GM18508 (cell line): ENCODE measurements at regions not wholly inside any gene's neighbourhood (a gene's known extent, or its start where the extent isn't known, plus 50 kb on each side); places are given as distances from the start of the nearest gene placed in this dataset.

Source experiments
- ATAC-seq: cut with Tn5 transposase; IDR thresholded peaks from one replicate; pipeline ENCODE4 v1.9.1; 2021; ENCODE audit warnings: moderate number of reproducible peaks; ENCODE audit not compliant: insufficient read depth, unreplicated experiment

DNA sequence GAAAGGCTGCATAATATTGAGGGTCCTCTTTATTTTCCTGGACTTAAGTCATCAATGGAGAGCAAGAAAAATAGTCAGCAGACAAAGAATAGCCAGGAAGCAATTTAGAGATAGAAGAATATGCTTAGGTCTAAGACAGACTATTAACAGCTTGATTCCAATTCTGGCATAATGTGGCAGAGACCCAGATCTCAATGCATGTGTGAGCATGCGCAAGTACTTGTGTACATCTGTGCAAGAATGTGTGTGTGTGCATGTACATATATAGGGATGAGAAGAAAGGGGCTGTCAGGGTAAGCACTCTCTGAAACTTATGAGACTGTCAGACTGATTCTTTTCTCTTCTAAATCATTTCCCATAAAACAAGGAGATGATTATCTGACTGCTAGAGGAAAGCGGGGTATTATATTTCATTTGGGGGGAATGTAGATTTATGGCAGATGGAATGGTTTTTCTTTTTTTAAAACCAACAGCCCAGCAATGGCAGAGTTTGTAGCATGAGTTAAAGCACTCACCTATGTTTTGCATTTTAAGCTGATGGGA is 381.3 kb upstream of the SPRED2 start:
- ATAC-seq, result no peak

DNA sequence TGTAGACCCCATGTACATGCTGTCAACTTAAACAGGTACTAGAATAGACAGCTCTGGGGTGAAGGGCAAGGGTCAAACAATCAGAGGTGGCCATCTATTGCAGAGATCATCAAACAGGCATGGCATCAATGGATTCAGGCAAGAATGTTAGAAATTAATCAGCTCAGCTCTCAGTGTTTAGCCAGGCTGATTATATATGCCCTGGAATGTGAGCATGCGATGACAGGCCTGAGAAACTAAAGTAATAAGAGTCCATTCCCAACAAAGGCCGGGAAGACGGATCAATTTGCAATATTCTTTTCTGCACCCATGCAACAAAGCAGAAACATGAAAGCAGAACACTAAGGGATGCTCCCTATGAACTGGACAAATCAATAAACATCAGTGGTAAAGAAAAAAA is 380.5 kb upstream of the SPRED2 start:
- no peak for ATAC-seq

DNA sequence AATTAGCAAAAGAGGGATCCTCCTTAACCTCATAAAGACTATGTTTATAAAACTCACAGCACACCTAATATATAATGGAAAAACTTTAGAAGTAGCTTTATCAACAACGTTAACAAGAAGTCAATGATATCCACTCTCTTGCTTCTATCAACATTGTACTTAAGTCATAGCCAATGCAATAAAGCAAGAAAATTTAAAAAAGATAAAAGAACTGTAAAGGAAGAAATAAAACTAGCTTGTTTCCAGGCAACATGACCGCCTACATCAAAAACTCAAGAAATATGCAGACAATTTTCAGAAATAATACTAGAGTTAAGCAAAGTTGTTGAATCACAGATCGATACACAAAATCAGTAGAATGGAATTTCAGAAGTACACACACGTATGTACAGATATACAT is 375.5 kb upstream of the SPRED2 start:
- ATAC-seq, result no peak

DNA sequence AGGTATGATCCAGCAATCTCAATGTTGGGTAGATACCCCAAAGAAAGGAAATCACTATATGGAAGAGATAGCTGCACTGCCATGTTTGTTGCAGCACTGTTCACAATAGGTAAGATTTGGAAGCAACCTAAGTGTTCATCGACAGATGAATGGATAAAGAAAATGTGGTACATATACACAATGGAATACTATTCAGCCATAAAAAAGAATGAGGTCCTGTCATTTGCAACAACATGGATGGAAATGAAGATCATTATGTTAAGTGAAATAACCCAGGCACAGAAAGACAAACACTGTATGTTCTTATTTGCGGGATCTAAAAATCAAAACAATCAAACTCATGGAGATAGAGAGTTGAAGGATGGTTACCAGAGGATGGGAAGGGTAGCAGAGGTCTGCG is 372.4 kb upstream of the SPRED2 start:
- no peak for ATAC-seq

DNA sequence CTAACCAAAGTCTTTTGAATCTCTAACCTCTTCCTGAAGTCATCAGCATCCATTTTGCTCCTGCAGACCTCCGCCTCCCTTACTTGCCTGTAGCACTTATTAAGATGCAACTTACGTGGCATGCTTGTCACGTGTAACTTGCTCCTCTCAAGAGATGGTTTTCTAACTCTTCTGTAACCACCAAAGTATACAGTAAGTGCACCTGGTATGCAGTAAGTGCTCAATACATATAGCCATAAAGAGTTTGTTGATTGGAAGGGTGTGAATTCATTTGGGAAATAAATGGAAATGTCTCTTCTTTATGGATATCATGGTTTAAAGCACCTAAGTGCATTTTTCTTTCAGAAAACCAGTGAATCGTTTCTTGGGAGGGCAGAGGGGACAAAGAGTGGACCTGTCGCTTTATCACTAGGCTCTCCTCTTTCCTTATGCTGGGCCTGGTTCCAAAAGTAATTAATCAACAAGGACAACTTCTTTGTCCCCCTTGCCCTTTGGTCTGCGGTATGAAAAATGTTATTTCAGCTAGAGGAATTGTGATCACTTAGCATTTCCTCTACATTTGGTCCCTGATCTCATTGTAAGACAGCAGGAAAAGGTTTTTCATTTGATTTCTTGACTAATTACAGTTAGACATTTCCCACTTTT is 370.0 kb upstream of the SPRED2 start:
- no peak for ATAC-seq

DNA sequence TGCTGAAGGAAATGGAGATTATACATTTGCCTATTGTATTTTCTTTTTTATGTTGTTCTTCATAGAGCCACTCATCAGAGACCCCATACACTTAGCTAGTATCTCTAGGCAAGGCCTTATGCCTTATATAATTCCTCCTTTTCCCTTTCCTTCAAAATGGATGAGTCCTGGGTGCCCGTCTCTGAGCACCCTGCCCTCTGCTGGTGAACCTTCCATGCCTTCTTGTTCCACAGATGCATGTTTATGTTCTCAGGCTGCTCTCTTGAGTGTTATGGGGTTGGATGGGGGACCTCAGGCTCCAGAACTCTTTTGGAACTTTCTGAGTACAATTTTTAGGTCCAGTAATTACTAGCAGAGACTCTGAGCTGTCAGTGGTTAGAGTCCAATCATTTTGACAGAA is 368.6 kb upstream of the SPRED2 start:
- no peak for ATAC-seq

DNA sequence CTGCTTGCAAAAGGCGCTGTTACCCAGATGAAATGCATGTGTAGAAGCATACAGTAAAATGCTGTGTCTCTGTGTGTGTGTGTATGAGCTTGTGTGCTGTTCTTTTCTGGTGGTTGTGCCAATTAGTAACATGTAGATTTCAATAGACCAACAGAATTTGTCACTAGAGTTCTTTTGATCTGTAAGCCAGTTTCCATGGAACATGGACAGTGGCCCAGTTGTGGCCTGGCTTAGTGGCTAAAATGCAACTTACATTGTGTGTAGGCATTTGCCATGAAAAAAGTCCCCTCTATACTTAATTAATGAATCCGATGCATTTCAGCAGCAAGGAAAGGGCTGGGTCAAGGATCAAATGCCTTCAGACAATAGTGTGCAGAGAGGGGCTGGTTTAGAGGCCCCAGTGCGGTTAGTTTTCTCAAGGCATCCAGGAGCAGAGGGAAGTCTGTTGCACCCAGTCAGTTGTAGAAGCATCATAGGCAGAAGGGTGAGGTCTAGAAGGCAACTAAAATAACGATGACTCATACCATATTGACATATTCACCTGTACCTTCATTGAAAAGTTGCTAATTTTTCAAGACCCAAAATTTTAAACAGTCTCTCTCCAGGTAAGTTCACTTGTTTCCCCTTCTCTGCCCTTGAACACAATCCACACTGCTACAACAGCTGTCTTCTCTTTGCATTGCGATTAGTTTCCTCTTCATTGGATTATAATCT is 366.9 kb upstream of the SPRED2 start:
- no peak for ATAC-seq

DNA sequence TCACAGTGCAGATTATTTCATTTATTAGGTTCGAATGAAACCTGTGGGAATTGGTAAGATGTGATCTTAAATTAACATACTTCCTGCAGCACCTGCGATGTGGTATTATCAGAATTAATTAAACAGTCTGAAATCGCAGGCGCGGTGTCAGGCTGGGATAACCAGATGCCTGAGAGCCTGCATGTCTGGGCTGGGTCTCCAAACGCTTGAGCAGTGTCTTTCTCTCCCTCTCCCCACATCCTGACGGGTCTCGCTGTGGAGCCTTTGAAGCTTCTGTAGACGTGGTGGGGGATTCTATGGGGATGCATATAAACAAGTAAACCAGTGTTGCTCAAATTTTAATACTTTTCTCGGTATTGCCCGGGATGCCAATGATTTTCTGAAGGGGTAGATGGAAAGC is 366.2 kb upstream of the SPRED2 start:
- ATAC-seq, result no peak

DNA sequence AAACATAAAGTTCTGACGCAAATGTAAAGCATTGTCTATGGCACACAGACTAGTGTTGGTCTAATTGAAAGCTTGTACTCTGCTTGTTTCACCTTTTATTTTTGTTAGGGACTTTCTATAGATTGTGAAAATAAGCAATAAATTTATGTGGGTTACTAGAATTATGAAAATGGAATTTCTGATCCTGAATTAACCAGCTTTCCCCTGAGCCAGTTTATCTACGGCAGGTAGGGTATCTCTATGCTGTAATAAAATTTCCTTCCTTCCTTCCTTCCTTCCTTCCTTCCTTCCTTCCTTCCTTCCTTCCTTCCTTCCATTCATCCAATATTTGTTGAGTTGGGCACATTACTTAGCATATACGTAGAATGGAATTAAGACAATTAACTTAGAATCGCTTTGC is 362.6 kb upstream of the SPRED2 start:
- ATAC-seq, result no peak

DNA sequence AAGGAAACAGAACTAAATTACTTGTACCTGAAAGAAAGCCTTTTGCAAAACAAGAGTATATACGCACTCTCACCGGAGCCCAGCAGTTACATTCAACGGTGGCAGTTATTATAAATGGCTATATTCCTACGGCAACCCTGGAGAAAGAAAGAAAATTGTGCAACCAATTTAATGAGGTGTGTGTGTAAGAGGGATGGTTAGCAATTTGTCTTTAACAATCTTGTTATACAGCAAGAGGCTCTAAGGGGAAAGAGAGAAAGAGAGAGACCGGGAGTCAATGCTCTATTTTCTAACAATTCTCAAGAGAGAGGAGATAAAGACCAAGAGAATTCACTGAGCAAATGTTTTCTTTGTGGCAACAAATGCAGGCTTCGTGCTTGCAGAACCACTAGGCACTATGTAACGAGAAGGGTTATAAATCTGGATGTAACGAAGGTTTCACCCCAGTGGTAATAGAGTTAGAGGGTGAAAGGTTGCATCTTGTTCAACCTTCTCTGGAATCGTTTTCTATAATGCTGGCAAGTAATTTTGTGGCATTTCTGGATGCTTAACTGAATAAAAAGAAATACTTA is 359.1 kb upstream of the SPRED2 start:
- no peak for ATAC-seq

DNA sequence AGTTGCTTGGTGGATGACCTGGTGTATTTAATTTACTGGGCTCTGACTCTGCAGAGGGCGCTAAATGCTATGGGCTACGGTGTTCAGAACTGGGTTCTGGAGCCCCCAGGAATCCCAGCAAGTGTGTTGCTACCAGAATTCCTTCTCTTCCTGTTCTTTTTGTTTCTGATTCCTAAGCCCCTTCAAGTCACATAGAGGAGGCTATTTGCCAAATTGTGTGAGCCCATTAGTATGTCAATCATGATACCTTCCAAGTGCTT is 358.2 kb upstream of the SPRED2 start:
- ATAC-seq, result no peak

DNA sequence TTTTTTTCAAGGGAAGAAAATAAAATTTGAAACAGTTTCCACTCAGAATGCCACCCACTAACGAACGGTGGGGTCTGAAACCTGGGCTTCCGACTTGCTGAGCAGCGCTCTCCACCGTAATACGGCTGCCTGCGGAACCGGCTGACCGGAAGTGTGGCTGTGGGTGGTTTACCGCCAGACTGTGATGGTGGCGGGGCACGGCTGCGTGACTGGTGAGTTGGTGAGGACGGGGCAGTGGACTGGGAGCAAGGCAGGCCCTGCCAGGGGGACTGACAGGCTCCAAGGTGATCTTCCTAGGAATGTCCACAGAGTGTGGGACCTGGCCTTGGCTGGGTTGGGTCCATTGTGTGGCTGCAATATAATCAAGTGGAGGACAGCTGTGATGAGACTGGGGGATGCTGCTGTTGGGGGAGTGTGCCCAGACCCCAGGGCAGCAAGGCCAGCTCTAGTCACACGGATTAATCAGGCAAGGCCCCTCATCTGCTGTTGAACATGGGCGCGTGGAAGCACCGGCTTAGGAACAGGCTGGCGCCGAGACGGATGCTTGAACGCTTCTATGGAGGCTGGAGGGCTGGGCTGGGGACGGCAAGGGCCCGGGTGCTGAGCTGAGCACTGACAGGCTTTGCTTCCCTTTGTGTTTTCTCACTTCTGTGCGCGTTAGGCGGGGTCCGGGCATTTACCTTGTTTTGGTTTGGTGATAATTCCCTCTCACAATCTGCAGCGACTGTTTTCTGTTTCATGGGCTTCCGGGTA is 357.7 kb upstream of the SPRED2 start:
- ATAC-seq, result no peak

DNA sequence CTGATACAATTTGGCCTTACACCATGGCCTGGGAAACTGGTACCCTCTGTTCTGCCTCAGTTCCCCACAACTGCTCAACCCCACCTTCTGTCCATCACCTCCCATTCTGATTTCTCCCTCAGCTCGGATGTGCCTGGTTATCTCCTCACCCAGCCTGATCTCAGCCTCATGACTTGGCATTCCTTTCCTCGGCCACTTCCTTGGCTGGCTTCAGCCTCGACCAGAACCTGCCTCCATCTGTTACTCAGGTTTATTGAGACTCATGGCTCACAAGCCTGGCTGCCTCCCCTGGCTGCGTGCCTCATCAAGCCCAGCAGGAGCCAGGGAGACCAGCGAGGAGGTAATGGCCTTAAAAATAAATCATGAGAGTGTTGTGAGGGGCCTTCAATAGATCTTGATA is 356.2 kb upstream of the SPRED2 start:
- no peak for ATAC-seq

DNA sequence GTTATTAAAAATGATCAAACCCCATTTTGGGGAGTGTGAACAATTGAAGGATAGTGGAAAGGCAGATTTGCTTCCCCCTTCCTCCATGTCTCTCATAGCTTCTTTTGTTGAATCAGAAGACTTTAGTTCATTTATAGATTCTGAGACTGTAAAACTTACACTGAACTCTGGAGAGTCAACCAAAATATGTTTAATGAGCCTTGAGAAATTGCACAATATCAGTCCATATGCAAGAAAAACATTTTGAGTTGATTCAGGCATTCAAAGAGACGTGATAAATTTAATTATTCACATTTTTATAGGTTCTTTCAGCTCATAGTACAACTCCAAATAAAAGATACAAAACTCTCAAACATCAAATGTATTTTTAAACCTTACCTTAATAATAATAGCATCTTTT is 354.4 kb upstream of the SPRED2 start:
- no peak for ATAC-seq

DNA sequence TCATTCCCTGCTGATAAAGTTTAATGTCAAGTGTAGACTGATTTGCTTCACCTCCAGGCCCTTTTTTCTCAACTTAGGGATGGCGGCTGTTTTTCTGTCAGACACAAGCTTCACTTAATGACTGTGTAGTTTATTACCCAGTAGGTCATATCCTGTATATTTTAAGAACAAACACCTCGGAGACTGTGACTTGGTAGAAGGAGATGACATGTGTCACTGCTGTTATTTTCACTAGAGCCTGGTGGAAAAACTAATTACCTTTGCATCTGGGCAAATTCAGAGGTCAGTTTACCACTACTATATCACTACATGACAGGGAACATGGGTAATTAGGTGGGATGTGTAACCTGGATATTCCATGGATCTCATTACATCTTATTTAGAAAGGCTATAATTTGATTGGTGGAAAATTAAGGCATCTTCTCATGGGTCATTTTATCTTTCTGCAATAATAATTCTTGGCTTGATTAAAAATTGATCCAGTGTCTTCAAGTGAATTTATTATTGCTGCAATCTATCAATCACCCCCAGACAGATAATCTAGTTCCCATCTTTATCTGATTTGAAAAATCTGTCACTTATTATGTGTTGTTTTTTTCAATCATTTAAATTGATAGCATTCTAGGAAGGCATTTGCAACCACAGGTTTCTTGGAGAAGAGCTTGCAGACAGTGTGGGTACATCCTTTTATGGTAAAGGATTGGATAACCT is 353.8 kb upstream of the SPRED2 start:
- no peak for ATAC-seq

DNA sequence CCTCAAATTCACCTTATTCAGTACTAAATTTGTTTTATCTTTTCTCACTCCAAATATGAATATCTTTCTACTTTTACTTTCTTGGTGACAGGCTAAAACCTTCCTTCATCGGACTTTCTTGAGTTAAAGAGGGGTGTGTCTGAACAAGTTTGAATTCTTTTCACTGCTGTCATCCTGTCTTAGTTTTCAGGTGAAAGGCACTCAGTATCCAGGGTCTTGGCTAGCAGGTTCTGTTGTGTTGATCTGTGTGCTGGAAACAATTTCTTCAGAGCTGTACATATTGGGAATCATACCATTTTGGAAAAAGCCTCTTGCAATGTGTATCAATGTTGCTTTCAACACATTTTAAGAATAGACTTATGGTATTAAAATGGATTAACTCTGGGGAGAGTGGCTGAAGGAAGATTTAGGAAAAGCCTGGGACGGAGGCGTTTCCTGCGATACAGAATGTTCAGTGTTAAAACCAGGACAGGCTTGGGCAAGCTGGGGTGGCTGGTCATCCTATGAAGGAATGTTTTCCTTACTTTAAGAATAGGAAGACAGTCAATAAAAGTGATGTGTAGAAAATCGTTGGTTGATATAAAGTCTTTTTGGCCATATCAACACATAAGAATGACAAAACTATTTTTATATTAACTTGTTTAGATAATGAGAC is 350.7 kb upstream of the SPRED2 start:
- ATAC-seq, result no peak

DNA sequence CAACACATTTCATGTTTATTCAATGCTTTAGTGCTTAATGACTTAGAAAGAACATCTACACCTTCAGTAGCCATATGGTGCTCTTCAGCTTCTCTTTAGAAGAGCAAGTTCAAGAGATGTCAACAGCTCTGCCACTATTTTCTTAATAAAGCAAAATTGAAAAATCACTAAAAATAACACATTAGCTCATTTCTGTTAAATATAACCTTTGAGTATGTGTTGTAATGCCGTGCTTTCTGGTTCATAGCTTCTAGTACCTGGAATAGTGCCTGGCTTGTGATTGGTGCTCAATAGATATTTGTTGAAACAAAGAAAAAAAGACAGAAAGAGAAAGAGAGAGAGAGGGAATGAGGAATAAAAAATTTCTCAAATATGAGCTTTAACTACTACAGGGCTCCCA is 349.8 kb upstream of the SPRED2 start:
- ATAC-seq, result no peak

DNA sequence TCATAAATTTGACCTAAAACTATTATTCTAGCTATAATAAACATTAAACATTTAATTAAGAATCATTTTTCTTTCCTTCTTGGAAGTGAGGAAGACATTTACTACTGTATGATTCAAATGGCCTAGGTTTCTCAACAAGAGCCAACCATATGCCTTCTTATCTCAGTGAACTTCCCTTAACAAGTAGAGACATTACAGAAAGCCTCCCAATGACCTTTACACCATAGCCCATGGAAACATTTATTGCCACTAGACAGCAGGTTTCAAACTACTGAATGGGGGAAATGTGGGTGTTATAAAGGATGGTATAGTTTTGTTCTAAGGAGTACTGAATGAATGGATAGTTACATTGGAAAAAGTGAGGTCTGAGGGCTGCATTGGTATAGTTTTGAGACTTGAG is 349.4 kb upstream of the SPRED2 start:
- no peak for ATAC-seq

DNA sequence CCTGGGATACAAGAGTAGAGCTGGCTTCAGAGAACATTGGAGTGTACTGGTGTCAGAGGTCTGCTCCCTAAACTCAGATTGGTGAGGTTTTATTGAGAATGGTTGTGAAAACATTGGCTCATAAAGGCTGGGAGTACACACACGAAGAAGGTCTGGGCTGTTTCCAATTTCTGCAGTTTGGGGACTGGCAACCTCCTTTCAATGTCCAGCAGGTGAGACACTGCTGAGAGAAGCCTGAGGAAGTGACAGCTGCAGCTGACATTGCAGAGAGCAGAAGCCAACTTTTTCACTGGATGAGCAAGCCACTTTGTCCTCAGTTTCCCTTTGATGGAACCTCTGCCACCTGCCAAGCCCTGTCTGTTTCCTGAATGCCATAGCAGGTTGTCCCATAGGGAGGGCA is 346.6 kb upstream of the SPRED2 start:
- ATAC-seq, result no peak

DNA sequence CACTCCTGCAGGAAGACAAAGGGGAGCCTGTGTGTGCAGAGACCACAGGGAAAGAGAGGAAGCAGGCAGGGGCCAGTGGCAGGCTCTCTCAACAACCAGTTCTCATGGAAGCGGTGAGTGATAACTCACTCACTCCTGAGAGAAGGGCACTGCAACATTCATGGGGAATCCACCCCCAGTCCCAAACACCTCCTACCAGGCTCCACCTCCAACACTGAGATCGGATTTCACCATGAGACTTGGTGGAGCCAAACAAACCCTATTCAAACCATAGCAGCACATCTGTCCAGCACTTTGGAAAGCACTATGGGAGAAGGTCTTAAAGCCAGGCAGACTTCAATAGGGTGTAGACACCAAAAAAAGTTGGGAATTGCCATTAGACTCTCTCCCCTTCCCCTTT is 345.7 kb upstream of the SPRED2 start:
- ATAC-seq, result no peak
